ENCODE measurements at regions not wholly inside any gene's neighbourhood (a gene's known extent, or its start where the extent isn't known, plus 50 kb on each side); places are given as distances from the start of the nearest gene placed in this dataset.

DNA sequence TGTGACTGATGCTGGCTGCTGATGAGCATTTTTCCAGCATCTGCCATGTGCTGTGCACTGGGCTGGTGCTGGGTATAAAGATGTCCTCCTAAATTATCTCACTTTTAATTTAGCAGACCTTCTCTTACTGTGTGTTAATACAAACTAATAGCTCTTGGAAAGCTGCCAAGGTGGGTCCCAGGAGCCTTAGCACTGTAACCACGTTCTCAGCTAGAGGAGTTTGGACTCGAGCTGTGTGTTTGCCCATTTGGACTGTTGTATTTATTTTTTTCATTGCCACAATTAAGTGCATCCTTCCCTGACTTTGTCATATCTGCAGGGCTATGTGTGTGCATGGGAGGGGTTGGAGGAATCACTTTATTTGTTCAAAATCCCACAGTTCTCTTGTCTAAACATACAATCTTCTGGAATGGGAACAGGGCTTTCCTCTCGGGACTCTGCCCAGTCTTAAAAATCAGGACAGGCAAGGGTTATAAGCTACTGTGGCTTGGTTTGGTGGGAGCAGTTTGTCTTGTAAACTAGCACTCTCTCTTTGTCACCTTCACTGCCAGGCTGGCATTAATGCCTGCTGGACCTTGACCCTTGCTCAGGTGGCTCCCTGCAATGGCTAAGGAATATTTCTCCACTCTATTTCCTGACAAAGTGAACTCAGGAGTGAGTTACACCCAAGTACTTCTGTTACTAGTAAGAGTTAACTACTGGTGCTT, 129.7 kb upstream of the MGAT5 start:
- DNase-seq = peak; percentile 12

DNA sequence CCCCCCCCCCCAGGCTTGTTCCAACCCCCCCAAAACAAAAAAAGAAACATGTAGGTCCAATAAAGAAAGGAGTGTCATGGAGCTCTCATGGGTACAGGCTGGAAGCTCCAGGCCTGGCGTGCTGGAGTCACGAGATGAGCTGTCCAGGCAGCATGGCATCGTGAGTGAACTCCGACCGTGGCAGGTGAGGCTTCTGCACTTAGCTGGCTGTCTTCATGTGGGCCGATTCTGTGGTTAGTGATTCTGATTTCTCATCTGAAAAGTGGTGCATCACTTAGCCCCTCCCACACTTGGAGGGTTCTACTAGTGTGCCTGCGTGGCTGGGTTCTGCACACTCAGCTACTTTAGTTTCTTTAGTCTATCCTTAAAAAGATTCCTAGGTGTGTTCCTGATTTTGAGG, 126.4 kb upstream of the MGAT5 start:
- no peak for DNase-seq

DNA sequence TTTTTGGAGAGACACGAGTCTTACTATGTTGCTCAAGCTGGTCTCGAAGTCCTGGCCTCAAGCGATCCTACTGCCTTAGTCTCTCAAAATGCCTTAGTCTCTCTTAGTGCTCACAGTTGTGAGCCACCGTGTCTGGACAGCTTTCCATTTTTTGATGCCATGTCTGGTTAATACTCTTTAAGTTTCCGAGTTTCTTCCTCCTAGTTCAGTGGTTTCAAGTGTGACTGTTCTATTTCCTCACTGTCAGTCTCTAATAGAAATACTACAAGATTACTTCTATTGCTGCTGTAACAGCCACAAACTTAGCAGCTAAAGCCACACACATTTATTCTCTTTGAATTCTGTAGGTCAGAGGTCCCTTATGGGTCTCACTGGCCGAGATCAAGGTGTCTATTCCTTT, 125.1 kb upstream of the MGAT5 start:
- DNase-seq = no peak

DNA sequence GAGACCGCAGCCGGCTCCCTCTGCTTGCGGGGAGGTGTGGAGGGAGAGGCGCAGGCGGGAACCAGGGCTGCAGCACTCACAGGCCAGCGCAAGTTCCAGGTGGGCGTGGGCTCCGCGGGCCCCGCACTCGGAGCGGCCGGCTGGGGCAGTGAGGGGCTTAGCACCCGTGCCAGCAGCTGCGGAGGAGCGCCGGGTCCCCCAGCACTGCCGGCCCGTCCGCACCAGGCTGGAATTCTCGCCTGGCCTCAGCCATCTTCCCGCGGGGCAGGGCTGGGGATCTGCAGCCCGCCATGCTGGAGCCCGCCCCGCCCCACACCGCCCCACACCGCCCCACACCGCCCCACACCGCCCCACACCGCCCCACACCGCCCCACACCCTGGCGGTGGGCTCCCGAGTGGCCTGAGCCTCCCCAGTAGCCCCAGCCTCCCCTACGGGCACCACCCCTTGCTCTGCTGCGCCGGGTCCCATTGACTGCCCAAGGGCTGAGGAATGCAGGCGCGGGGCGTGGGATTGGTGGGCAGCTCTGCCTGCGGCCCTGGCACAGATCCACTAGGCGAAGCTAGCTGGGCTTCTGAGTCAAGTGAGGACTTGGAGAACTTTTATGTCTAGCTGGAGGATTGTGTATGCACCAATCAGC, 123.9 kb upstream of the MGAT5 start:
- DNase-seq = no peak

DNA sequence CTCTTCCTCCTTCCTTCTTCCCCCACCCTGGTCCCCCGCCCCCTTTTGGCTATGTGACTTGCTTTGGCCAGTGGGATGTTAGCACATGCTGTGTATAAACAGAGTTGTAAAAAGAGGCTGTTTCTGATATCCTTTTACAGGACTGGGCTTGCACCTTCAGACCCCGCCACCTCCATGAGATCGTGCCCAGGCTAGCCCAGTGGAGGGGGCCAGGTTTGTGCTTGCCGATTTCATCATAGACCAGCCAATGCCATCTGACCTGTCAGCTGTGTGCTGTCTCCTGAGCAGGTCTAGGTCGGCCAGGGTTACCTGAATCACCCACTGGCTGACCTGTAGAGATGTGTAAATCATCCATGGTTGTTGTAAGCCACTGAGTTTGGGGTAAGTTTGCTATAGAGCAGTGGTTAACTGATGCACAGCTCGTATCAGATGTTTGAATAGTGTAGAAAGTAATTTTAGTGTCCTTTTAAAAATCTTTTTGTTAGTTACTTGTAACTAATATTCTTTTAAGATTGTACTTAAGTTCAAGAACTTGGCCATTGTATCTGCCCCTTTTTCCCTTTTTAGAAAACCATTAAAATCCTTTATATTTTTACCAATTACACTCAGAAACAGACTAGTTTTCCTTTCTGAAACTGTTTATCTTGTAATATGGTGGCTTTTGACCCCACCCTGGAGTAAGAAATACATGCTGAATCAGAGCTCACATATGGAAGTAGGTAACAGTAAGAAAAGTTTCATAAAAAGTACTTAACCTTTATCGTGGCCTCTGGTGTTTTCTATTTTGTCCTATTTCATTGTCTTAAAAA, 122.0 kb upstream of the MGAT5 start:
- DNase-seq = no peak

DNA sequence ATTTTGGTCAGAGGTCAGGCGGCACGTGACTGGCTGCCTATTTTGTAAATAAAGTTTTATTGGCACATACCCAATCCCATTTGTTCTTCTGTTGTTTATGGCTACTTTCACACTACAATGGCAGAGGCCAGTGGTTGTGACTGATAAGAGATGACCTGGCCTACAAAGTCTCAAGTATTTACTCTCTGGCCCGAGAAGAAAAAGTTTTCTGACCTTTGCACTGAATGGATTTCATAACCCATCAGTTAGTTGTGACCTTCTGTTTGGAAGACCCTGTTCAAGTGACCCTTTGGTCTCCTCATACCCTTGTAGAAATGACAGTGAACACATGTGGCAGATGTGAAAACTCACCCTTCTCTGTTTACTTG, 121.4 kb upstream of the MGAT5 start:
- no peak for DNase-seq

DNA sequence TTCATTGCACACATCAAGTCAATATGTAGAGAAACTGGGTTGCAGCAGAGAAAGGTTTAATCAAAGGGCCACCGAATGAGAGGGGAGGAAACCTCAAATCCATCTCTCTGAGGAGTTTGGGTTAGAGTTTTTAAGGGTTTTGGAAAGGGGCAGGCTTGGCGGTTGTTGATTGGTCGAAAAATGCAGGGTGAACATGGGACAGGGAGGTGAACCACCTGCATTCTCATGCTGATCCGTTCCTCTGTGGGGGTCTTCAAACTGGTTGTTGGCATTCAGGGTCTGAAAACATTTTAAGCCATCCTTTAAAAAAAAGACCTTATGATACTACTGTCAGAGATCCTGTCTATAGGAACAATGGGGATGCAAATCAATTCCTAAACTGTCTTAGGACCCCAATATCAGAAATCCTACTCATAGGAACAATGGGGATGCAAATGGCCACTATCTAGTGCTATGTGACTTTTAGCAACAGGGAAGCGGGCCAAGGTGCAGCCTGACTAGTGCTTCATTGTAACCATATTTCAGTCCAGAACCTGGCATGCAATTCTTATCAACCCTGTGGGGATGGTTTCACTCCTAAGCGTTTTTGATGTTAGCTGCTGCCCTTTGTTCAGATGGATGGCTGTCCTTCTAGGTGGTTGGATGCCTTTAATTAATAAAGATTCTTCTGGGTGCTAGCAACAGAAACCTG, 120.1 kb upstream of the MGAT5 start:
- no peak for DNase-seq

- DNase-seq = no peak
These were observed 119.6 kb upstream of the MGAT5 start for GRCh38 chr2:134134313-134134706.

GRCh38 chr2:134134827-134135226, 119.0 kb upstream of the MGAT5 start:
- DNase-seq = no peak

DNA sequence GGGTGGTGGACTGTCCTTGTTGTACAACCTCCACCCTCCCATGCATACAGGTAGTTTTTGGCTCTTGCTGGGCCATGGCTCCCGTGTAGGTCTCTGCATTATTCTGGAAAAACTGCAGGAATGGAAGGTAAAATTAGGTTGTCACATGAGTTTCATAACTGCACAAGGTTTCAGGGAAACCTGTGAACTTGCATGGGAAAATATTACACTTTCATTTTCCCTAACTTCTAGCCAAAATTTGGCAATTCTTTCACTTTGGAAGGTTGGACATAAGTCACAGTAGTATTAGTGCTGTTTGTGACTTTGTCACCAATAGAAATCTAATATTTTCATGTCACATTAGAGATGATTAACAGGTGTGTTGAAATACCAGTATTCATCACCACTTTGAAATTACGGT, 118.1 kb upstream of the MGAT5 start:
- DNase-seq = no peak

- no peak for DNase-seq
These were observed 117.1 kb upstream of the MGAT5 start for GRCh38 chr2:134136731-134137130.

- DNase-seq = no peak
These were observed 116.7 kb upstream of the MGAT5 start for GRCh38 chr2:134137182-134137611.

GRCh38 chr2:134138115-134138514, 115.8 kb upstream of the MGAT5 start:
- DNase-seq = no peak

GRCh38 chr2:134139611-134140010, 114.3 kb upstream of the MGAT5 start:
- DNase-seq = no peak

- no peak for DNase-seq
These were observed 113.6 kb upstream of the MGAT5 start for GRCh38 chr2:134140251-134140661.

DNA sequence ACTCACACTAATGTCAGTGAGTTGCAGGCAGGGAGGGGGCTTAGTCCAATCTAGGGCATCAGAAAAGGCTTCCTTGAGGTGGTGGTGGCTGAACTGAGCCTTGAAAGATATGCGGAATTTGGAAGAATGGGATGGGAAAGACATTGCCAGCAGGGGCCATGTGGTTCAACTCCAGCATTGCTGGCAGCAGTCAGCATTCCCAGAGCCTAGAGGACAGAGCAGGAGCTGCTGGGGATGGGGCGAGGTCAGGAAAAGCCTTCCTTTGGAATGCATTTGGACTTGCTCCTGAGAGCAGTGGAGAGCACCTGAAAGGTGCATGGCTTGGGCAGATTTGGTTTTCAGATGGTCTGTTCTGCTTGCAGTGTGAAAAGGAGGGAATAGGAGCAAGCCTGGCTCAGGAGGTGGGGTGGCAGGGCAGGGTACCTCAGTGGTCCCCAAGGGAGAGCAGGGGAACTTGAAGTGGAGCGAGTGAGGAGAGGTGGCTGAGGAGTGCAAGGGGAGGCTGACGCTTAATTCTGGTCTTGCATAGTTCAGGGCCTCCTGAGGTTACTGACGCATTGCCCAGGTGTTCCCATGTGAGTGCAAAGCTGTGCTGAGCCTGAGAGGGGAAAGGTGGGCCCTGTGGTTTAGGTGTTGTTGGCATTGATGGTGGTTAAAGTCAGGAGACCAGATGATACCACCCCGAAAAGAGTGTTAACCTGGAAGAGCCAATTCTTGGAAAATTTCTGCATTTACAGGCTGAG, 112.1 kb upstream of the MGAT5 start:
- no peak for DNase-seq

DNA sequence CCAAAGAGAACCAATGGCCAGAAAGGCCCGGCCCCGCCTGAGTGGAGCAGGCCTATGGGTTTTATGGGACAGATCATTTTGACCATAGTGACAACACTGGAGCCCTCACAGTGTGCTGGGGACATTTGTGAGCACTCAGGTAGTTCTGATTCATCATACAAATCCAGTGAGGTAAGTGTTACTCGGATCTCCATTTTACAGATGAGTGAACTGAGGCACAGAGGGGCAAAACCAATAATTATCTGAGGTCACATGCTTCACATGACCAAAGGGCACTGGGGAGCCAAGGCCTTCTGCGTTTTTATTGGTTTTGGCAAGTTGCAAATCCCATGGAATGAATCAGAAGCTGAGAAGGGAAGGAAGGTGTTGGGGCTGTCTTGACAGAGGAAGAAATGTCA, 111.5 kb upstream of the MGAT5 start:
- no peak for DNase-seq

- DNase-seq = no peak
These were observed 111.0 kb upstream of the MGAT5 start for GRCh38 chr2:134142903-134143302.

GRCh38 chr2:134143568-134143967, 110.3 kb upstream of the MGAT5 start:
- DNase-seq = no peak

DNA sequence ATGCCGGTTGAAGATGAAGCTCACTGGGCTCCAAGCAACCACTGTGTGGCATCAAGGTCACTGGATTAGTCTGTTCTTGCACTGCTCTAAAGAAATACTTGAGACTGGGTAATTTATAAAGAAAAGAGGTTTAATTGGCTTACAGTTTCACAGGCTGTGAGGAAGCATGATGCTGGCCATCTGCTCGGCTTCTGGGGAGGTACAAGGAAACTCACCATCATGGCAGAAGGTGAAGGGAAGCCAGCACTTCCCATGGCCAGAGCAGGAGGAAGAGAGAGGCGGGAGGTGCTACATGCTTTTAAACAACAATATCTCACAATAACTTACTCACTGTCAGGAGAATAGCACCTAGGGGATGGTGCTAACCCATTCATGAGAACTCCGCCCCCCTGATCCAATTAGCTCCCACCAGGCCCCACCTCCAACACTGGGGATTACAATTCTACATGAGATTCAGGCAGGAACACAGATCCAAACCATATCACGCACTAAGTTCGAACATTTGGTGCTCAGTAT, 109.7 kb upstream of the MGAT5 start:
- DNase-seq = no peak

- no peak for DNase-seq
These were observed 109.2 kb upstream of the MGAT5 start for GRCh38 chr2:134144651-134145050.

- no peak for DNase-seq
These were observed 108.4 kb upstream of the MGAT5 start for GRCh38 chr2:134145519-134145918.
